ENCODE measurements at regions not wholly inside any gene's neighbourhood (a gene's known extent, or its start where the extent isn't known, plus 50 kb on each side); places are given as distances from the start of the nearest gene placed in this dataset.

GRCh38 chr9:107698779-107699178 is 209.2 kb upstream of the KLF4 start:
- no peak for TF ChIP-seq CTCF (IDR thresholded peaks at IDR 0.05; ENCODE audit: borderline replicate concordance, insufficient read depth, low read depth, low read length)
- no peak overlapping the region for H3K4me3 ChIP-seq (ENCODE audit: low read depth, low read length)

GRCh38 chr9:107696302-107696701 is 206.7 kb upstream of the KLF4 start:
- no peak overlapping the region for H3K4me3 ChIP-seq (ENCODE audit: low read depth, low read length)

GRCh38 chr9:107694390-107694789 is 204.8 kb upstream of the KLF4 start:
- H3K4me3 ChIP-seq (ENCODE audit: low read depth, low read length) = no peak overlapping the region
- TF ChIP-seq CTCF (IDR thresholded peaks at IDR 0.05; ENCODE audit: borderline replicate concordance, insufficient read depth, low read depth, low read length) = no peak

More at GRCh38 chr9:107696302-107696701, 206.7 kb upstream of the KLF4 start:
- TF ChIP-seq CTCF (IDR thresholded peaks at IDR 0.05; ENCODE audit: borderline replicate concordance, insufficient read depth, low read depth, low read length) = no peak

- H3K4me3 ChIP-seq (ENCODE audit: low read depth, low read length) = no peak overlapping the region
- no peak for TF ChIP-seq CTCF (IDR thresholded peaks at IDR 0.05; ENCODE audit: borderline replicate concordance, insufficient read depth, low read depth, low read length)
These were observed 204.2 kb upstream of the KLF4 start for GRCh38 chr9:107693625-107694326.

- no peak for TF ChIP-seq CTCF (IDR thresholded peaks at IDR 0.05; ENCODE audit: borderline replicate concordance, insufficient read depth, low read depth, low read length)
These were observed 202.1 kb upstream of the KLF4 start for GRCh38 chr9:107691664-107692063.

GRCh38 chr9:107690021-107690420 is 200.5 kb upstream of the KLF4 start:
- no peak for TF ChIP-seq CTCF (IDR thresholded peaks at IDR 0.05; ENCODE audit: borderline replicate concordance, insufficient read depth, low read depth, low read length)
- H3K4me3 ChIP-seq (ENCODE audit: low read depth, low read length) = no peak overlapping the region

More at GRCh38 chr9:107691664-107692063, 202.1 kb upstream of the KLF4 start:
- H3K4me3 ChIP-seq (ENCODE audit: low read depth, low read length) = no peak overlapping the region

GRCh38 chr9:107688728-107689127 is 199.2 kb upstream of the KLF4 start:
- H3K4me3 ChIP-seq (ENCODE audit: low read depth, low read length) = no peak overlapping the region
- no peak for TF ChIP-seq CTCF (IDR thresholded peaks at IDR 0.05; ENCODE audit: borderline replicate concordance, insufficient read depth, low read depth, low read length)

Data from GM12875 (cell line).